ENCODE measurements at regions not wholly inside any gene's neighbourhood (a gene's known extent, or its start where the extent isn't known, plus 50 kb on each side); places are given as distances from the start of the nearest gene placed in this dataset.
"Not testable (repeated sequence)": the region's sequence is repeated elsewhere in the genome, so short reads cannot be mapped to it uniquely, and the experiment has no call there.

- H3K36me3 ChIP-seq; H3K27me3 ChIP-seq; H3K27ac ChIP-seq; H3K4me3 ChIP-seq; H3K9me3 ChIP-seq; H3K4me1 ChIP-seq; DNase-seq (ENCODE audit: low spot score in 2 of 2): not testable (repeated sequence)
- 73% methylated on average over 3 of the region's 3 CpGs for WGBS
These were observed 358.7 kb downstream of the TUBA3C start for GRCh38 chr13:18822655-18823639.

- H3K4me1 ChIP-seq; H3K36me3 ChIP-seq; H3K4me3 ChIP-seq; DNase-seq (ENCODE audit: low spot score in 2 of 2); H3K27ac ChIP-seq; H3K27me3 ChIP-seq; H3K9me3 ChIP-seq: not testable (repeated sequence)
- WGBS, result 93% methylated on average over 2 of the region's 2 CpGs
These were observed 407.6 kb downstream of the TUBA3C start for GRCh38 chr13:18773988-18774387.

GRCh38 chr13:18741696-18742095, 439.9 kb downstream of the TUBA3C start:
- WGBS, result 58% methylated on average over 3 of the region's 4 CpGs
- not testable (repeated sequence) for H3K27ac ChIP-seq

GRCh38 chr13:18739310-18739709, 442.3 kb downstream of the TUBA3C start:
- WGBS, result 72% methylated on average over 2 of the region's 2 CpGs

More at GRCh38 chr13:18741696-18742095, 439.9 kb downstream of the TUBA3C start:
- DNase-seq (ENCODE audit: low spot score in 2 of 2); H3K27me3 ChIP-seq; H3K36me3 ChIP-seq; H3K9me3 ChIP-seq; H3K4me3 ChIP-seq; H3K4me1 ChIP-seq: not testable (repeated sequence)

GRCh38 chr13:18738086-18738485, 443.5 kb downstream of the TUBA3C start:
- not testable (repeated sequence) for H3K4me1 ChIP-seq; H3K27me3 ChIP-seq; H3K4me3 ChIP-seq; H3K9me3 ChIP-seq; H3K27ac ChIP-seq; DNase-seq (ENCODE audit: low spot score in 2 of 2); H3K36me3 ChIP-seq
- WGBS, result 58% methylated on average over 4 of the region's 4 CpGs

More at GRCh38 chr13:18739310-18739709, 442.3 kb downstream of the TUBA3C start:
- Histone ChIP-seq H3K4me3 (no peak overlapping the region), H3K27ac (no peak overlapping the region), H3K27me3 (no peaks in the 10 kb centered on the region), H3K9me3 (no peaks in the 10 kb centered on the region), H3K36me3 (no peaks in the 10 kb centered on the region), H3K4me1 (no peaks in the 10 kb centered on the region)
- no peak for DNase-seq (ENCODE audit: low spot score in 2 of 2)
- TF ChIP-seq CTCF (IDR thresholded peaks at IDR 0.05), result no peak
- TF ChIP-seq POLR2AphosphoS5 (IDR thresholded peaks at IDR 0.05), result no peak
- TF ChIP-seq POLR2A (IDR thresholded peaks at IDR 0.05), result no peak
- no peak for TF ChIP-seq EP300 (IDR thresholded peaks at IDR 0.05)

- WGBS, result 90% methylated on average over 17 of the region's 17 CpGs
- DNase-seq (ENCODE audit: low spot score in 2 of 2); H3K27ac ChIP-seq; H3K4me3 ChIP-seq; H3K27me3 ChIP-seq; H3K36me3 ChIP-seq; H3K9me3 ChIP-seq; H3K4me1 ChIP-seq: not testable (repeated sequence)
These were observed 454.5 kb downstream of the TUBA3C start for GRCh38 chr13:18727138-18727537.

- not testable (repeated sequence) for H3K4me1 ChIP-seq; H3K4me3 ChIP-seq; H3K9me3 ChIP-seq; DNase-seq (ENCODE audit: low spot score in 2 of 2); H3K27me3 ChIP-seq; H3K27ac ChIP-seq; H3K36me3 ChIP-seq
- WGBS, result 89% methylated on average over 17 of the region's 17 CpGs
These were observed 455.1 kb downstream of the TUBA3C start for GRCh38 chr13:18726524-18726923.

GRCh38 chr13:18725242-18725822, 456.3 kb downstream of the TUBA3C start:
- H3K9me3 ChIP-seq; DNase-seq (ENCODE audit: low spot score in 2 of 2); H3K4me3 ChIP-seq; H3K4me1 ChIP-seq; H3K27me3 ChIP-seq; H3K36me3 ChIP-seq; H3K27ac ChIP-seq: not testable (repeated sequence)
- WGBS, result 65% methylated on average over 16 of the region's 27 CpGs

GRCh38 chr13:18714889-18715288, 466.7 kb downstream of the TUBA3C start:
- H3K36me3 ChIP-seq, result no peaks in the 10 kb centered on the region
- 71% methylated on average over 4 of the region's 4 CpGs for WGBS
- no peaks in the 10 kb centered on the region for H3K27me3 ChIP-seq
- no peak overlapping the region for H3K4me3 ChIP-seq
- DNase-seq (ENCODE audit: low spot score in 2 of 2), result no peak
- H3K27ac ChIP-seq, result no peak overlapping the region
- TF ChIP-seq EP300 (IDR thresholded peaks at IDR 0.05), result no peak
- TF ChIP-seq POLR2AphosphoS5 (IDR thresholded peaks at IDR 0.05), result no peak
- TF ChIP-seq CTCF (IDR thresholded peaks at IDR 0.05), result no peak
- TF ChIP-seq POLR2A (IDR thresholded peaks at IDR 0.05), result no peak
- no peaks in the 10 kb centered on the region for H3K9me3 ChIP-seq
- H3K4me1 ChIP-seq, result no peaks in the 10 kb centered on the region

GRCh38 chr13:18710673-18711072, 471.0 kb downstream of the TUBA3C start:
- H3K4me1 ChIP-seq; H3K9me3 ChIP-seq; DNase-seq (ENCODE audit: low spot score in 2 of 2); H3K36me3 ChIP-seq; H3K27ac ChIP-seq; H3K4me3 ChIP-seq; H3K27me3 ChIP-seq: not testable (repeated sequence)

- H3K27me3 ChIP-seq; H3K4me3 ChIP-seq; DNase-seq (ENCODE audit: low spot score in 2 of 2); H3K36me3 ChIP-seq; H3K4me1 ChIP-seq; H3K27ac ChIP-seq; H3K9me3 ChIP-seq: not testable (repeated sequence)
- WGBS, result 51% methylated on average over 4 of the region's 4 CpGs
These were observed 475.1 kb downstream of the TUBA3C start for GRCh38 chr13:18706538-18706937.
